Transverse colon (tissue), 4 donors: ENCODE measurements at regions not wholly inside any gene's neighbourhood (a gene's known extent, or its start where the extent isn't known, plus 50 kb on each side); places are given as distances from the start of the nearest gene placed in this dataset.

Source experiments
- POLR2A ChIP-seq: fragments of 450-650 bp; IDR thresholded peaks from one replicate; pipeline ENCODE4 v1.6.1; 2016; ENCODE audit warnings: antibody characterized with exemption, mild to moderate bottlenecking, moderate library complexity
- POLR2AphosphoS5 ChIP-seq, 3 donors: sonication (generic); formaldehyde crosslinking; IDR thresholded peaks; one replicate each; pipeline ENCODE4 v1.6.1; 2016; ENCODE audit warnings: antibody characterized with exemption in 3 of 3
- TF ChIP-seq, protein P1 (sequence below), 5 experiments: fragments of 200-600 bp in 3 of 5; fragments of 450-650 bp in 2 of 5; sonication (generic) in 3 of 5; IDR thresholded peaks; 1 replicate in 2 of 5; 2 replicates in 3 of 5; pipeline ENCODE4 v1.5.1; 2016 to 2017; ENCODE audit warnings: antibody characterized with exemption in 5 of 5, inconsistent platforms in 3 of 5, mild to moderate bottlenecking in 2 of 5, moderate library complexity in 1 of 5

DNA sequence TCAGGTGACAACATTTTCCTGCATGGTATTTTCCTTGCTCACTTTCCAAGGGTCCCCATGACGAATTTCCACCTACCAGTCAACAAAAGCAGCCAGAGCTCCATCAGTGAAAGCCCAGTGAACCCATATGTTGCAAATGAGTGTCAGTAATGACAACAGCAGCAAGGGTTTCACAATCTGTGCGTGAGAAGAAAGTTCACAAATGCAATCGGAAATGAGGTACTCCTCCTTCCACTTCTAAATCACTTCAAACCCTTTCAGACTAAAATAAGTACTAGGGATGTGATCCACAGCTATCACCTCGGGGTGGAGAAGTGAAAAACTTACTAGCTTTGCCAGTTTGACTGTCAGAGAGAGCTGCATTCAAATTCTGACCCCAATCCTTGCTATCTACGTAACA is 55.6 kb upstream of the BET1 start:
- TF ChIP-seq POLR2A (no peak), POLR2AphosphoS5 (IDR thresholded peaks at IDR 0.05) (no peak)
- TF ChIP-seq, protein P1, sequence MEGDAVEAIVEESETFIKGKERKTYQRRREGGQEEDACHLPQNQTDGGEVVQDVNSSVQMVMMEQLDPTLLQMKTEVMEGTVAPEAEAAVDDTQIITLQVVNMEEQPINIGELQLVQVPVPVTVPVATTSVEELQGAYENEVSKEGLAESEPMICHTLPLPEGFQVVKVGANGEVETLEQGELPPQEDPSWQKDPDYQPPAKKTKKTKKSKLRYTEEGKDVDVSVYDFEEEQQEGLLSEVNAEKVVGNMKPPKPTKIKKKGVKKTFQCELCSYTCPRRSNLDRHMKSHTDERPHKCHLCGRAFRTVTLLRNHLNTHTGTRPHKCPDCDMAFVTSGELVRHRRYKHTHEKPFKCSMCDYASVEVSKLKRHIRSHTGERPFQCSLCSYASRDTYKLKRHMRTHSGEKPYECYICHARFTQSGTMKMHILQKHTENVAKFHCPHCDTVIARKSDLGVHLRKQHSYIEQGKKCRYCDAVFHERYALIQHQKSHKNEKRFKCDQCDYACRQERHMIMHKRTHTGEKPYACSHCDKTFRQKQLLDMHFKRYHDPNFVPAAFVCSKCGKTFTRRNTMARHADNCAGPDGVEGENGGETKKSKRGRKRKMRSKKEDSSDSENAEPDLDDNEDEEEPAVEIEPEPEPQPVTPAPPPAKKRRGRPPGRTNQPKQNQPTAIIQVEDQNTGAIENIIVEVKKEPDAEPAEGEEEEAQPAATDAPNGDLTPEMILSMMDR (IDR thresholded peaks at IDR 0.05): no peak
